22Rv1 (cell line): ENCODE measurements at regions not wholly inside any gene's neighbourhood (a gene's known extent, or its start where the extent isn't known, plus 50 kb on each side); places are given as distances from the start of the nearest gene placed in this dataset.
"Not testable (repeated sequence)": the region's sequence is repeated elsewhere in the genome, so short reads cannot be mapped to it uniquely, and the experiment has no call there.

Source experiments
- CTCF ChIP-seq: fragments of 450-650 bp; IDR thresholded peaks from 2 replicates; pipeline ENCODE4 v1.5.1; 2017; ENCODE audit warnings: mild to moderate bottlenecking
- ZFX ChIP-seq: fragments of 450-650 bp; IDR thresholded peaks from 2 replicates; pipeline ENCODE4 v1.6.1; 2017; ENCODE audit warnings: antibody characterized with exemption, borderline replicate concordance

GRCh38 chr16:60636636-60637035 lies 1399.6 kb downstream of the CDH8 start:
- not testable (repeated sequence) for TF ChIP-seq CTCF, ZFX
